ENCODE measurements at regions not wholly inside any gene's neighbourhood (a gene's known extent, or its start where the extent isn't known, plus 50 kb on each side); places are given as distances from the start of the nearest gene placed in this dataset.

- no peak overlapping the region for H3K4me3 ChIP-seq (ENCODE audit: insufficient read depth, low read depth, low read length)
These were observed 95.7 kb downstream of the ELAPOR2 start for GRCh38 chr7:86963599-86964230.

GRCh38 chr7:86962623-86963022, 96.8 kb downstream of the ELAPOR2 start:
- Histone ChIP-seq H3K4me3 (ENCODE audit: insufficient read depth, low read depth, low read length) (no peak overlapping the region), H3K27me3 (ENCODE audit: control insufficient read depth, insufficient read depth, low read length) (no peaks in the 10 kb centered on the region), H3K36me3 (replicated peaks; ENCODE audit: control insufficient read depth, insufficient read depth, low read length) (no peaks in the 10 kb centered on the region)
- no peak for DNase-seq

More at GRCh38 chr7:86963599-86964230, 95.7 kb downstream of the ELAPOR2 start:
- no peak for DNase-seq
- Histone ChIP-seq H3K36me3 (replicated peaks; ENCODE audit: control insufficient read depth, insufficient read depth, low read length) (no peaks in the 10 kb centered on the region), H3K27me3 (ENCODE audit: control insufficient read depth, insufficient read depth, low read length) (no peaks in the 10 kb centered on the region)

- no peak for DNase-seq
- H3K36me3 ChIP-seq (replicated peaks; ENCODE audit: control insufficient read depth, insufficient read depth, low read length): no peaks in the 10 kb centered on the region
- H3K27me3 ChIP-seq (ENCODE audit: control insufficient read depth, insufficient read depth, low read length): no peaks in the 10 kb centered on the region
- no peak overlapping the region for H3K4me3 ChIP-seq (ENCODE audit: insufficient read depth, low read depth, low read length)
These were observed 97.8 kb downstream of the ELAPOR2 start for GRCh38 chr7:86961686-86962085.

GRCh38 chr7:86958380-86958779, 101.1 kb downstream of the ELAPOR2 start:
- Histone ChIP-seq H3K27me3 (ENCODE audit: control insufficient read depth, insufficient read depth, low read length) (no peaks in the 10 kb centered on the region), H3K36me3 (replicated peaks; ENCODE audit: control insufficient read depth, insufficient read depth, low read length) (no peaks in the 10 kb centered on the region), H3K4me3 (ENCODE audit: insufficient read depth, low read depth, low read length) (no peak overlapping the region)
- DNase-seq: no peak

- Histone ChIP-seq H3K4me3 (ENCODE audit: insufficient read depth, low read depth, low read length) (no peak overlapping the region), H3K36me3 (replicated peaks; ENCODE audit: control insufficient read depth, insufficient read depth, low read length) (no peaks in the 10 kb centered on the region), H3K27me3 (ENCODE audit: control insufficient read depth, insufficient read depth, low read length) (no peaks in the 10 kb centered on the region)
- no peak for DNase-seq
These were observed 102.9 kb downstream of the ELAPOR2 start for GRCh38 chr7:86956567-86956966.

- H3K36me3 ChIP-seq (replicated peaks; ENCODE audit: control insufficient read depth, insufficient read depth, low read length): no peaks in the 10 kb centered on the region
- H3K4me3 ChIP-seq (ENCODE audit: insufficient read depth, low read depth, low read length): no peak overlapping the region
- no peak for DNase-seq
- no peaks in the 10 kb centered on the region for H3K27me3 ChIP-seq (ENCODE audit: control insufficient read depth, insufficient read depth, low read length)
These were observed 103.5 kb downstream of the ELAPOR2 start for GRCh38 chr7:86955895-86956503.

GRCh38 chr7:86954971-86955370, 104.5 kb downstream of the ELAPOR2 start:
- no peaks in the 10 kb centered on the region for H3K27me3 ChIP-seq (ENCODE audit: control insufficient read depth, insufficient read depth, low read length)
- no peak overlapping the region for H3K4me3 ChIP-seq (ENCODE audit: insufficient read depth, low read depth, low read length)
- no peaks in the 10 kb centered on the region for H3K36me3 ChIP-seq (replicated peaks; ENCODE audit: control insufficient read depth, insufficient read depth, low read length)
- DNase-seq: no peak

GRCh38 chr7:86953653-86954336, 105.7 kb downstream of the ELAPOR2 start:
- H3K4me3 ChIP-seq (ENCODE audit: insufficient read depth, low read depth, low read length): no peak overlapping the region
- H3K36me3 ChIP-seq (replicated peaks; ENCODE audit: control insufficient read depth, insufficient read depth, low read length): no peaks in the 10 kb centered on the region
- H3K27me3 ChIP-seq (ENCODE audit: control insufficient read depth, insufficient read depth, low read length): no peaks in the 10 kb centered on the region
- DNase-seq: no peak

- no peak for DNase-seq
- no peak overlapping the region for H3K4me3 ChIP-seq (ENCODE audit: insufficient read depth, low read depth, low read length)
- H3K27me3 ChIP-seq (ENCODE audit: control insufficient read depth, insufficient read depth, low read length): no peaks in the 10 kb centered on the region
- no peaks in the 10 kb centered on the region for H3K36me3 ChIP-seq (replicated peaks; ENCODE audit: control insufficient read depth, insufficient read depth, low read length)
These were observed 106.2 kb downstream of the ELAPOR2 start for GRCh38 chr7:86953219-86953618.

- H3K4me3 ChIP-seq (ENCODE audit: insufficient read depth, low read depth, low read length): no peak overlapping the region
- H3K36me3 ChIP-seq (replicated peaks; ENCODE audit: control insufficient read depth, insufficient read depth, low read length): no peaks in the 10 kb centered on the region
- no peaks in the 10 kb centered on the region for H3K27me3 ChIP-seq (ENCODE audit: control insufficient read depth, insufficient read depth, low read length)
- DNase-seq: no peak
These were observed 107.6 kb downstream of the ELAPOR2 start for GRCh38 chr7:86951895-86952294.

GRCh38 chr7:86950944-86951343, 108.5 kb downstream of the ELAPOR2 start:
- Histone ChIP-seq H3K4me3 (ENCODE audit: insufficient read depth, low read depth, low read length) (no peak overlapping the region), H3K36me3 (replicated peaks; ENCODE audit: control insufficient read depth, insufficient read depth, low read length) (no peaks in the 10 kb centered on the region), H3K27me3 (ENCODE audit: control insufficient read depth, insufficient read depth, low read length) (no peaks in the 10 kb centered on the region)
- no peak for DNase-seq

- Histone ChIP-seq H3K36me3 (replicated peaks; ENCODE audit: control insufficient read depth, insufficient read depth, low read length) (no peaks in the 10 kb centered on the region), H3K27me3 (ENCODE audit: control insufficient read depth, insufficient read depth, low read length) (no peaks in the 10 kb centered on the region), H3K4me3 (ENCODE audit: insufficient read depth, low read depth, low read length) (no peak overlapping the region)
- no peak for DNase-seq
These were observed 109.1 kb downstream of the ELAPOR2 start for GRCh38 chr7:86950360-86950759.

GRCh38 chr7:86949779-86950260, 109.6 kb downstream of the ELAPOR2 start:
- Histone ChIP-seq H3K4me3 (ENCODE audit: insufficient read depth, low read depth, low read length) (no peak overlapping the region), H3K36me3 (replicated peaks; ENCODE audit: control insufficient read depth, insufficient read depth, low read length) (no peaks in the 10 kb centered on the region), H3K27me3 (ENCODE audit: control insufficient read depth, insufficient read depth, low read length) (no peaks in the 10 kb centered on the region)
- DNase-seq: no peak

GRCh38 chr7:86949052-86949778, 110.2 kb downstream of the ELAPOR2 start:
- no peak overlapping the region for H3K4me3 ChIP-seq (ENCODE audit: insufficient read depth, low read depth, low read length)
- no peaks in the 10 kb centered on the region for H3K36me3 ChIP-seq (replicated peaks; ENCODE audit: control insufficient read depth, insufficient read depth, low read length)
- DNase-seq: peak; percentile 10
- H3K27me3 ChIP-seq (ENCODE audit: control insufficient read depth, insufficient read depth, low read length): no peaks in the 10 kb centered on the region
